VCaP (cell line): ENCODE measurements at regions not wholly inside any gene's neighbourhood (a gene's known extent, or its start where the extent isn't known, plus 50 kb on each side); places are given as distances from the start of the nearest gene placed in this dataset.
"Not testable (repeated sequence)": the region's sequence is repeated elsewhere in the genome, so short reads cannot be mapped to it uniquely, and the experiment has no call there.

Experiments used
- H3K27ac ChIP-seq: fragments of 450-650 bp; 2 replicates; pipeline ENCODE4 v1.5.1; 2017
- CTCF ChIP-seq: fragments of 450-650 bp; conservative IDR thresholded peaks from 2 replicates; pipeline ENCODE4 v1.5.1; 2017; ENCODE audit warnings: mild to moderate bottlenecking, moderate library complexity

- no peak for TF ChIP-seq CTCF
Observed at GRCh38 chr4:127406187-127406586, 226.6 kb upstream of the INTU start.

GRCh38 chr4:127407572-127407971, 225.2 kb upstream of the INTU start:
- H3K27ac ChIP-seq: not testable (repeated sequence)

More at GRCh38 chr4:127406187-127406586, 226.6 kb upstream of the INTU start:
- no peak overlapping the region for H3K27ac ChIP-seq

- TF ChIP-seq CTCF: no peak
Observed at GRCh38 chr4:127410201-127410600, 222.6 kb upstream of the INTU start.

GRCh38 chr4:127410644-127411043, 222.1 kb upstream of the INTU start:
- no peak overlapping the region for H3K27ac ChIP-seq
- no peak for TF ChIP-seq CTCF

More at GRCh38 chr4:127410201-127410600, 222.6 kb upstream of the INTU start:
- H3K27ac ChIP-seq: no peak overlapping the region

GRCh38 chr4:127414951-127415606, 217.7 kb upstream of the INTU start:
- TF ChIP-seq CTCF: no peak
- H3K27ac ChIP-seq: no peak overlapping the region

- no peak for TF ChIP-seq CTCF
- no peak overlapping the region for H3K27ac ChIP-seq
Observed at GRCh38 chr4:127416115-127416514, 216.6 kb upstream of the INTU start.

- no peak overlapping the region for H3K27ac ChIP-seq
- TF ChIP-seq CTCF: no peak
Observed at GRCh38 chr4:127417885-127418535, 214.7 kb upstream of the INTU start.

- no peak overlapping the region for H3K27ac ChIP-seq
- no peak for TF ChIP-seq CTCF
Observed at GRCh38 chr4:127419431-127419830, 213.3 kb upstream of the INTU start.
